Naive B cell (primary cell): ENCODE measurements at regions not wholly inside any gene's neighbourhood (a gene's known extent, or its start where the extent isn't known, plus 50 kb on each side); places are given as distances from the start of the nearest gene placed in this dataset.

Experiments used
- ATAC-seq, 2 donors: fragments of 150-1000 bp; cut with Tn5 transposase; 2 replicates each; pipeline ENCODE4 v1.10.0; 2021; ENCODE audit warnings: low read depth in 2 of 2, mild to moderate bottlenecking in 2 of 2, moderate library complexity in 2 of 2
- DNase-seq: peaks from one replicate; pipeline ENCODE4 v3.0.0; 2022
- H3K27ac Mint-ChIP-seq, 6 donors: one replicate each; pipeline ENCODE4 v1.8.0; 2020 to 2022; ENCODE audit warnings: mild to moderate bottlenecking in 6 of 6, mixed read lengths in 6 of 6, moderate library complexity in 5 of 6, inconsistent platforms in 2 of 6
- H3K27me3 Mint-ChIP-seq, 3 donors: one replicate each; pipeline ENCODE4 v1.8.0; 2021 to 2022; ENCODE audit warnings: mixed read lengths in 3 of 3, mild to moderate bottlenecking in 1 of 3
- H3K36me3 Mint-ChIP-seq, 2 donors: one replicate each; pipeline ENCODE4 v1.8.0; 2020 to 2022; ENCODE audit warnings: mixed read lengths in 2 of 2, inconsistent platforms in 1 of 2, mild to moderate bottlenecking in 1 of 2
- H3K4me1 Mint-ChIP-seq, 3 donors: one replicate each; pipeline ENCODE4 v1.8.0; 2020 to 2022; ENCODE audit warnings: mixed read lengths in 3 of 3, inconsistent platforms in 1 of 3, mild to moderate bottlenecking in 1 of 3, moderate library complexity in 1 of 3
- H3K4me3 Mint-ChIP-seq, 8 donors: one replicate each; pipeline ENCODE4 v1.8.0; 2020 to 2022; ENCODE audit warnings: mild to moderate bottlenecking in 8 of 8, mixed read lengths in 8 of 8, moderate library complexity in 8 of 8, inconsistent platforms in 2 of 8
- H3K9me3 Mint-ChIP-seq, 7 donors: one replicate each; pipeline ENCODE4 v1.8.0; 2020 to 2022; ENCODE audit warnings: mixed read lengths in 7 of 7, mild to moderate bottlenecking in 5 of 7, inconsistent platforms in 2 of 7, moderate library complexity in 1 of 7

- Mint-ChIP-seq H3K4me1 (no peaks in the 10 kb centered on the region), H3K27ac (peak overlapping the region in 1 of 6 donors; percentile 62), H3K36me3 (no peaks in the 10 kb centered on the region), H3K9me3 (no peaks in the 10 kb centered on the region), H3K27me3 (no peaks in the 10 kb centered on the region), H3K4me3 (no peak overlapping the region)
- DNase-seq (no peak), ATAC-seq (no peak)
Observed at GRCh38 chr5:152337484-152337883, 67.6 kb downstream of the NMUR2 start.

GRCh38 chr5:152335461-152335860 lies 69.6 kb downstream of the NMUR2 start:
- no peaks in the 10 kb centered on the region for H3K9me3 Mint-ChIP-seq
- no peaks in the 10 kb centered on the region for H3K36me3 Mint-ChIP-seq
- no peak for DNase-seq
- no peak for ATAC-seq
- no peaks in the 10 kb centered on the region for H3K27me3 Mint-ChIP-seq
- no peak overlapping the region for H3K4me3 Mint-ChIP-seq
- no peaks in the 10 kb centered on the region for H3K4me1 Mint-ChIP-seq
- no peak overlapping the region for H3K27ac Mint-ChIP-seq

GRCh38 chr5:152332716-152333460 lies 72.2 kb downstream of the NMUR2 start:
- H3K9me3 Mint-ChIP-seq: peaks cover 0 to 2% (median 0%) of the 10 kb centered on the region in 7 donors
- H3K4me3 Mint-ChIP-seq: no peak overlapping the region
- no peak overlapping the region for H3K27ac Mint-ChIP-seq
- DNase-seq (no peak), ATAC-seq (no peak)
- H3K27me3 Mint-ChIP-seq: no peaks in the 10 kb centered on the region
- H3K4me1 Mint-ChIP-seq: no peaks in the 10 kb centered on the region
- no peaks in the 10 kb centered on the region for H3K36me3 Mint-ChIP-seq

GRCh38 chr5:152331718-152332117 lies 73.4 kb downstream of the NMUR2 start:
- Mint-ChIP-seq H3K27me3 (no peaks in the 10 kb centered on the region), H3K9me3 (peaks cover 0 to 2% (median 0%) of the 10 kb centered on the region in 7 donors), H3K4me1 (no peaks in the 10 kb centered on the region), H3K36me3 (no peaks in the 10 kb centered on the region), H3K27ac (no peak overlapping the region), H3K4me3 (no peak overlapping the region)
- ATAC-seq (no peak), DNase-seq (no peak)

GRCh38 chr5:152331006-152331405 lies 74.1 kb downstream of the NMUR2 start:
- Mint-ChIP-seq H3K27ac (no peak overlapping the region), H3K4me1 (no peaks in the 10 kb centered on the region), H3K27me3 (no peaks in the 10 kb centered on the region), H3K36me3 (no peaks in the 10 kb centered on the region), H3K4me3 (no peak overlapping the region), H3K9me3 (peaks cover 0 to 2% (median 0%) of the 10 kb centered on the region in 7 donors)
- DNase-seq (no peak), ATAC-seq (no peak)

- H3K4me1 Mint-ChIP-seq: no peaks in the 10 kb centered on the region
- ATAC-seq: no peak
Observed at GRCh38 chr5:152329761-152330283, 75.3 kb downstream of the NMUR2 start.

GRCh38 chr5:152329207-152329606 lies 75.9 kb downstream of the NMUR2 start:
- no peaks in the 10 kb centered on the region for H3K36me3 Mint-ChIP-seq
- ATAC-seq (no peak), DNase-seq (no peak)
- peaks cover 0 to 4% (median 2%) of the 10 kb centered on the region in 7 donors for H3K9me3 Mint-ChIP-seq
- no peak overlapping the region for H3K27ac Mint-ChIP-seq
- no peak overlapping the region for H3K4me3 Mint-ChIP-seq
- H3K27me3 Mint-ChIP-seq: no peaks in the 10 kb centered on the region
- no peaks in the 10 kb centered on the region for H3K4me1 Mint-ChIP-seq

More at GRCh38 chr5:152329761-152330283, 75.3 kb downstream of the NMUR2 start:
- no peak overlapping the region for H3K27ac Mint-ChIP-seq
- H3K36me3 Mint-ChIP-seq: no peaks in the 10 kb centered on the region
- no peak overlapping the region for H3K4me3 Mint-ChIP-seq
- no peaks in the 10 kb centered on the region for H3K27me3 Mint-ChIP-seq
- DNase-seq: no peak
- H3K9me3 Mint-ChIP-seq: peaks cover 0 to 3% (median 0%) of the 10 kb centered on the region in 7 donors

- ATAC-seq (no peak), DNase-seq (no peak)
- no peak overlapping the region for H3K27ac Mint-ChIP-seq
- H3K27me3 Mint-ChIP-seq: peaks cover 0 to 9% (median 6%) of the 10 kb centered on the region in 3 donors
- no peak overlapping the region for H3K4me3 Mint-ChIP-seq
- H3K4me1 Mint-ChIP-seq: no peaks in the 10 kb centered on the region
- peaks cover 0 to 5% (median 3%) of the 10 kb centered on the region in 7 donors for H3K9me3 Mint-ChIP-seq
- no peaks in the 10 kb centered on the region for H3K36me3 Mint-ChIP-seq
Observed at GRCh38 chr5:152315942-152316341, 89.1 kb downstream of the NMUR2 start.

GRCh38 chr5:152314196-152314829 lies 90.8 kb downstream of the NMUR2 start:
- Mint-ChIP-seq H3K36me3 (no peaks in the 10 kb centered on the region), H3K9me3 (peaks cover 0 to 7% (median 4%) of the 10 kb centered on the region in 7 donors), H3K4me1 (no peaks in the 10 kb centered on the region), H3K4me3 (no peak overlapping the region), H3K27ac (no peak overlapping the region), H3K27me3 (peaks cover 0 to 9% (median 8%) of the 10 kb centered on the region in 3 donors)
- no peak for ATAC-seq
- no peak for DNase-seq

GRCh38 chr5:152309926-152310450 lies 95.1 kb downstream of the NMUR2 start:
- DNase-seq (no peak), ATAC-seq (no peak)
- peak overlapping the region in 1 of 6 donors; percentile 34 for H3K27ac Mint-ChIP-seq
- no peaks in the 10 kb centered on the region for H3K4me1 Mint-ChIP-seq
- no peaks in the 10 kb centered on the region for H3K36me3 Mint-ChIP-seq
- peaks cover 0 to 8% (median 6%) of the 10 kb centered on the region in 3 donors for H3K27me3 Mint-ChIP-seq
- no peak overlapping the region for H3K4me3 Mint-ChIP-seq
- peaks cover 0 to 10% (median under 1%) of the 10 kb centered on the region in 7 donors for H3K9me3 Mint-ChIP-seq

GRCh38 chr5:152306386-152306785 lies 98.7 kb downstream of the NMUR2 start:
- DNase-seq (no peak), ATAC-seq (no peak)
- H3K4me3 Mint-ChIP-seq: no peak overlapping the region
- H3K27ac Mint-ChIP-seq: no peak overlapping the region
- peaks cover 0 to 7% (median 0%) of the 10 kb centered on the region in 7 donors for H3K9me3 Mint-ChIP-seq
- no peaks in the 10 kb centered on the region for H3K4me1 Mint-ChIP-seq
- peaks cover 0 to 6% (median 0%) of the 10 kb centered on the region in 3 donors for H3K27me3 Mint-ChIP-seq
- H3K36me3 Mint-ChIP-seq: no peaks in the 10 kb centered on the region

- H3K27me3 Mint-ChIP-seq: no peaks in the 10 kb centered on the region
- DNase-seq: no peak
- H3K27ac Mint-ChIP-seq: no peak overlapping the region
- peaks cover 0 to 7% (median 0%) of the 10 kb centered on the region in 7 donors for H3K9me3 Mint-ChIP-seq
- no peaks in the 10 kb centered on the region for H3K4me1 Mint-ChIP-seq
- no peak for ATAC-seq
- H3K36me3 Mint-ChIP-seq: no peaks in the 10 kb centered on the region
- no peak overlapping the region for H3K4me3 Mint-ChIP-seq
Observed at GRCh38 chr5:152305525-152305924, 99.6 kb downstream of the NMUR2 start.

GRCh38 chr5:152303841-152304240 lies 101.2 kb downstream of the NMUR2 start:
- no peaks in the 10 kb centered on the region for H3K4me1 Mint-ChIP-seq
- DNase-seq (no peak), ATAC-seq (no peak)
- no peak overlapping the region for H3K27ac Mint-ChIP-seq
- peaks cover 0 to 5% (median 0%) of the 10 kb centered on the region in 7 donors for H3K9me3 Mint-ChIP-seq
- no peaks in the 10 kb centered on the region for H3K36me3 Mint-ChIP-seq
- no peak overlapping the region for H3K4me3 Mint-ChIP-seq
- no peaks in the 10 kb centered on the region for H3K27me3 Mint-ChIP-seq

- Mint-ChIP-seq H3K4me1 (no peaks in the 10 kb centered on the region), H3K36me3 (no peaks in the 10 kb centered on the region), H3K27me3 (peaks cover 0 to 6% (median 0%) of the 10 kb centered on the region in 3 donors), H3K9me3 (peaks cover 0 to 6% (median 0%) of the 10 kb centered on the region in 7 donors), H3K4me3 (no peak overlapping the region), H3K27ac (no peak overlapping the region)
- ATAC-seq: no peak
- no peak for DNase-seq
Observed at GRCh38 chr5:152297866-152298265, 107.2 kb downstream of the NMUR2 start.
